Stimulated activated CD8-positive, alpha-beta memory T cell treated with anti-CD3 and anti-CD28 coated beads, Interleukin-4, amount 100 ng/mL, for 24 hours (primary cell): ENCODE measurements at regions not wholly inside any gene's neighbourhood (a gene's known extent, or its start where the extent isn't known, plus 50 kb on each side); places are given as distances from the start of the nearest gene placed in this dataset.

Source experiments
- DNase-seq: peaks from one replicate; pipeline ENCODE4 v3.0.0-alpha.2; 2020; ENCODE audit warnings: low read depth

DNA sequence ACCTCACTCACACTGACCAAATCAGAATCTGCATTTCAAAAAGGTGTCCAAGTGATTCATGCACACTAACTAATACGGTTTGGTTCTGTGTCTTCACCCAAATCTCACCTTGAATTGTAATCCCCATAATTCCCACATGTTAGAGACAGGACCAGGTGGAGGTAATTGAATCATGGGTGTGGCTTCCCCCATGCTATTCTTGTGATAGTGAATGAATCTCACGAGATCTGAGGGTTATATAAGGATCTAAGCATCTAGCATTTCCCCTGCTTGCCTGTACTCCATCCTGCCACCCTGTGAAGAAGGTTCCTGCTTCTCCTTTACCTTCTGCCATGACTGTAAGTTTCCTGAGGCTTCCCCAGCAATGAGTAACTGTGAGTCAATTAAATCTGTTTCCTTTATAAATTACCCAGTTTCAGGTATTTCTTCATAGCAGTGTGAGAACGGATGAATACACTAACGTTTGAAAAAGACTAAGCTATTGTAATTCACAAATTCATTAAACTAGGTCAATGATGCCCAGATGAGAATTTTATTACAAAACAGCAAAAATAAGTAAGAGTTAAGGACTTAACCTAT is 759.1 kb downstream of the GALC start:
- no peak for DNase-seq

DNA sequence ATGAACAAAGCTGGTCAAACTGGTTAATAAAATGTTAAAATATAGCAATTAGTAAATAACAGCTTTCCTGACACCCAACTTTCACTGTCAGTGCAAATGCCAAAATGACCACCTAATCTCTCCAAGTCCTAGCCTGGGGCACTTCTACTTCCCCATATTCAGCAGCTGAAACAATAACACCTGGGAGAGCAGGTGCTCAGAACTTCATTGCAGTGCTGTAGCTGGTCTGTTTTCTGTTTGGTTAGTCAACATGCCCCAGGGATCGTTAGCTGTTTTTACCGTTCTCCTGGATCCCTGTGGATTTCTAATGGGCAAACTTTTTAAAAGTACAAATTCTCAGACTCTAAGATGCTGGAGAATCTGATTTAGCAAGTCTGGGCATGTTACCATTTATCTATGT is 759.7 kb downstream of the GALC start:
- no peak for DNase-seq

DNA sequence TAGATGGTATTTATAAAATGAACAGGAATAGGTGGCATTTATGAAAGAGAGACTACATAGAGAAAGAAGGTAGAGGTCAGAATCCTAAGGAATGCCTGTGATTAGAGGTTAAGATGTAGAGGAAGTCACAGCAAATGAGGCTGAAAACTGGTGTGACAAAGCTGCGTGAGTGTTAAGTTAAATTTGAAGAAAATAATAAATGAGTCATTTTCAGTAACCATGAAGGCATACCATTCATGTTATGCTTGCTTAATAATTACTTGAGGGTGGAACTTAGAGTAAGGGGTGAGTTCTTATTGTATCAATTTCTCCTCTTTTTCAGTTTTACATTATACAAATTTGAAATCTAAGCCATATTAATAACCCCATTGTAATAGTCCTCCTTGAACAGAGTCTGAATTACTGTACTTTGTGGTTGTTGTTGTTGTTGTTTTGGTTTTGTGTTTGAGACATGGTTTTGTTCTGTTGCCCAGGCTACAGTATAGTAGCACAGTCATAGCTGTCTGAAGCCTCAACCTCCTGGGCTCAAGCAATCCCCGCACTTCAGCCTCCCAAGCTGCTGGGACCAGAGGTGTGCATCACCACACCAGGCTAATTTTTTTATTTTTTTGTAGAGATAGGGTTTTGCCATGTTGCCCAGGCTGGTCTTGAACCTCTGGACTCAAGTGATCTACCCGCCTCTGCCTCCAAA is 761.5 kb downstream of the GALC start:
- DNase-seq: no peak

DNA sequence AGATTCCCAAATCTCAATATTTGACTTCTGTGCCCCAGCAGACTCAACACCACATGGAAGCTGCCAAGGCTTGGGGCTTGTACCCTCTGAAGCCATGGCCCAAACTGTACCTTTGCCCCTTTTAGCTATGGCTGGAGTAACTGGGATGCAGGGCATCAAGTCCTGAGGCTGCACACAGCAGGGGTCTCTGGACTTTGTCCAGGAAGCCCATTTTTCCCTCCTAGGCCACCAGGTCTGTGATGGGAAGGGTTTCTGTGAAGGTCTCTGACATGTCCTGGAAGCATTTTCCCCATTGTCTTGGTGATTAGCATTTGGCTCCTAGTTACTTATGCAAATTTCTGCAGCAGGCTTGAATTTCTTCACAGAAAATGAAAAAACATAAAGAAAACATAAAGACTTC is 762.3 kb downstream of the GALC start:
- no peak for DNase-seq

DNA sequence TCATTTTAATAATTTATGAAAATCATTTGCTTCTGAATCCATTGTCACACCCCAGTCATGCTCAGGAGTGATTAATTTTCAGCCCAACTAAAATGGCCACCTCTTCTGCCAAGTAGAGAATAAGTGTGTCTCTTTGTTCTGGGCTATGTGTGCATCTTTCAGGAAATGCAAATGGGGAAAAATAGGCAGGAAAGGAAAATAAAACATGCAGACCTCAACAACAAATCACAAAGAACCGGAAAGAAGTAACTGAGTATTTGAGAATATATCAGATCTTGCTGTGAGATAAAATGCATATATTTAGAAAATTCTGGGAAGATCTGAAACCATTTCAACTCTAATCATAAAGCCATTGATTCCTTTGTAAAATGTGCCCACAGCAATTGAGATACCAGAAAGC is 763.9 kb downstream of the GALC start:
- no peak for DNase-seq

DNA sequence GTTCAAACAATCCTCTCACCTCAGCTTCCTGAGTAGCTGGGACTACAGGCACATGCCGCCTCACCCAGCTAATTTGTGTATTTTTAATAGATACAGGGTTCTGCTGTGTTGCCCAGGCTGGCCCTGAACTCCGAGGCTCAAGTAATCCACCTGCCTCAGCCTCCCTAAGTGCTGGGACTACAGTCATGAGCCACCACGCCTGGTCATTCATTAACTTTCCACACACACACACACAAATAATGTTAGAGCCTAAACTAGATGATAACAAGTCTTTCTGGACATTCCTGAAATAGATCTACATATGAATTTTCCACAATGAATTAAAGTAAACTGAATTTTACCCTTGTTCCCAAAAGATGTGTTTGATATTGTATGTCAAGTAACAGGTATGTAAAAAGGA is 776.0 kb downstream of the GALC start:
- no peak for DNase-seq

DNA sequence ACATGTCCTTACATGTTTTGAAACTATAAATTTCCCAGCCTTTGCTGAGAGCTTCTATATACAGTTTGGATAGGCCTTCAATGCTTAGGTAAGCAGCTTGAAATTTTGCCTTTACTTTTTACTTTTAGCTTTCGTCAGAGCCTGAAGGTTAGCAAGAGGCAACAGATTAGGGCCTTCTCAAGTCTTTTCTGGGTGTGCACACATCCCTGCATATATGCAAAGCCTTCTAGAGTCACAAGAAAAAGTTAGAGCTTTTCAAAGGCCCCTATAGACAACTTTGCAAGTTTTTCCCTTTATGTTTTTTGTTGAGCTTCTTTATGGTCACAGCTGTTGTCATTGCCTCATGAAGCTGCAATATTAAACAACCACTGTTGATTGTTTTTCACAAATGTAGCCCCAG is 778.4 kb downstream of the GALC start:
- no peak for DNase-seq

DNA sequence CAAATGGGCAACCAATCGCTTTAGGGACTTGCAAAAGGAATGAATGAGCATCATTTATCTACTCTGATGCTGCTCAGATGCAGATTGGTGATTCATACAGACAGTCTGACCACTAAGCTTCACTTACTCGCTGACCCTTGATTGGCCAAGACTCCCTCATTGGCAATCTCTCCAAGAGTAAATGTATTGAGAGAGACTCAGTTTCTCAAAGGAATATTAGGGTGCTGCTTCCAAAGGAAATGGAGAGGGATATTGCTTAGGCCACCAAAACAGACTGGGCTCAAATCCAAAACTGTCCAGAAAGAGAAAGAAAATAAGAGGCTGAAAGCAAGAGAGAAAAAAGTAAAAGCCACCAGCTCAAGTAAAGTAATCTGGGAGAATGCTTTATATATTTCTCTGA is 785.2 kb downstream of the GALC start:
- no peak for DNase-seq

DNA sequence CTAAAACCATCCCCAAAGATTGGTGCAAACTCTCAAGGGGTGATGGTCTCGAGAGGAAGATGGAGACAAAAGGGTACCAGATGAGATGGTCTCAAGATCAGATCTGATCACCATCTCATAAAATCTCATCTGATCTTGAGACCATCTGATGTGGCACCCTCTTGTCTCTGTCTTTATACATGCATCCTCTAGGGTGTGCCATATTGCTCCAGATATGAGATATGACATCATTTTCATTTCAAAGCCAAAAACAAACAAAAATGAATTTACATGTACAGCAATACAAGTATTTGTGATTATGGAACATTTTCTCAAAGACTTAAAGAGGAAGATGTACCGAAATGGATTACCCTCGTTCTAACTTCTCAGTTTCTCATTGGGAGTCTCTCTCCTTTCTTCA is 787.2 kb downstream of the GALC start:
- no peak for DNase-seq

DNA sequence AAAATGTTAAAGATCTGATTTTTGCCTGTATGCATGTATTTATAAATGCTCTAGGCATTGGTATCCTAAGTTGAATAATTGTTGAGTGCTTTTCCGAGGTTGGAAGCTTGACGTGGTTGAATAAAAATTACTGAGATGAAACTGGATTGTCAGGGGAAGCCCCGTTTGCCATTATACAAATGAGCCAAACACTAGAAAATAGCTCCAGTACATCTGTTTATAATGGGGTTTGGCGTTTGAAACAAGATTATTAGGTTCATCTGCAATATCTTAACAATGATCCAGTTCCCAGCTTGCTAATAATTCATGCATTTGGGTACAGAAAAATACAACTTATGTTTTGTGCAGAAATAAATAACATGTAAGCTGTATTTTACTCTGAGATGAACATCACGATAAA is 789.6 kb downstream of the GALC start:
- DNase-seq: no peak

DNA sequence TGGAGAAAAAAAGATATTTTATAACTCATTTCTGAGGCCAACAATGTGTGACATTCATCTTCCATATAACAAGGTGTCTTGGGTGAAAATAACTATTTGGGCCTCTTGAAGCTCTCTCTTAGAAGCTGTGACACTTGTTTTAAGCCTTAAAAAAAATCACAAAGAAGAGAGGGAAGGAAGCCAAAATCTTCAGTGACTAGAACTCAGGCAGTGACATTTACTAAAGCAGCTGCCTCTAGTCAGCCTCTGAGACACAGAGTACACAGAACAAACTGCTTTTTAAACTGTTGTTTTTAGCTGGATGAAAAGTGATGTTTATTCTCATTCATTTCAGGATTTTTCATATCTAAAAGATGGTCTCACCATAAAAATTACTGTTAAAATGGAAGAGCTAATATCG is 793.6 kb downstream of the GALC start:
- no peak for DNase-seq

DNA sequence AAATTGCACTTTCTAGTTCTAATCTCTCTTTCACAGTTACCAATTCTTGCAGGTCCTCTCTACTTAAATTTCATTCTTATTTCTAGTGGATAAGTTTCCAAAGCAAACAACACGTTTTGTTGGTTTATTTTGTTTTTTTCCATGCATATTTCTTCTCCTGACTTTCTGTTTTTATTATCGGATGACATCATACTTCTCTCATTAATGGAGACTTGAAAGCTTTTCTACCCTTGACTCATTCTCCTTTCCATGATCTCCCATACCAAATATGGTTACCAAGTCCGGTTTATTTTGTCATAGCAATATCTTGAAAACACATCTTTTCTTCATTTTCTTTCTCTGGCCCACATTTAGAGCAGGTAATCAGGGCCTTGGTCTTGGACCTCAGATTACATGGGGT is 796.5 kb downstream of the GALC start:
- no peak for DNase-seq

DNA sequence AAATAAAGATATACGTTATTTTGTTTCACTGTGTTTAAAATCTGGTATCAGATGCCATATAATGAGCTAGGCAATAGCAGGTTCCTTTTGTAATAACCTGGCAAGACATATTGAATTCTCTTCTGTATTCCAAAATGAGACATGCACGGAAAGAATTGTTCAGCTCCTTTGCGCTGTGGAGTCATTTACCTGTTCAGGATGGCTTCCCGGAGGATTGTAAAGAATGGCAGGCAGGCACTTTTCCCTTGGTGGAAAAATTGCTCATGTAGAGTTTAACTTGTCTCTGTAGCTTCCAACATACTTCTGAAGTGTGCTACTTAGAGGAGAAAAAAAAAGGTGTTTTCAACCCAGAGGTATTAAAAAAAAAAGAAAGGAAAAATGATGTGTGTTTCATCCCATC is 805.2 kb downstream of the GALC start:
- DNase-seq: no peak

DNA sequence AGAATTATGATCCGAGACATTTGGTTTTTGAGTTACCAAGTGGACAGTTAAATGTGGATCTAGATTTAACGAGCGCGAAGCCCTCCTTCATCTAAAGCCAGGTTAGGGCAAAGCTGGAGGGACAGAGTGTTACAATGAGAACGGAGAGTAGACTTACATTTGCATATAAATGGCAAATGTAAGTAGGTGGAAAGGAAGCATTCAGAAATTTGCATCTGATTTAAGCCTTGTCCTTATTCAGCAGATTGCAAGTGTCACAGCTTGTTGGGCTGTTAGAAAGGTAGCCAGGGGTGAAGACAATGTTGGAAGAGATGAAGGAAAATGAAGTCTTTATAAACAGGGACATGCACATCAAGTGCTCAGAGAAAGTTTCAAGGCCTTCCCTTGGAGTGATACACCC is 806.2 kb downstream of the GALC start:
- no peak for DNase-seq

DNA sequence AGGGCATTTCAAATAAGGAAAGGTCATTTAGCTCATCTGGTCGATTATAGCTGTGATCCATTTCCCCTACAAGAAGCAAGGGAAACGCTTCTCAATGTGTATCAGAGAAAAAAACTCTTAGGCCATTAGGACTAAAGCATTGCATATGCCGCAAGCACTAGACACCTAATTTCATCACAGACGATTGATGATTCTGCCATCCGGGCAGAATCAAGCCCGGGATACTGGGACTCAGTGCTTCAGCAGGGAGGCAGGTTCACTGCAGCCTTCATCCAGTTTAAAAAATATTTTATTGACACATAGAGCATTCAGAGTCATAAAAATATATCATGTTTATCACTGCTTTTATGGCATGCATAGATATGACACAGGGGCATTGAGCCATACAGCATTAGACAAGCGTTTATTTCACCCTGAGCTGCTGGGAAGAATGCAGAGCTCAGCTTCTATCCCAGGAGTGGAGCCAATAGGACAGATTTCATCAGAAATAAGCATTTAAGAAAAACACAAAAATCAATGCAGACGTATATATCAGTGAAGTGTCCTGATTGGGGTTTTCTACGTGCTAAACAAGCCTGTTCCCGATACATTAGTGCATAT is 806.9 kb downstream of the GALC start:
- DNase-seq: no peak

DNA sequence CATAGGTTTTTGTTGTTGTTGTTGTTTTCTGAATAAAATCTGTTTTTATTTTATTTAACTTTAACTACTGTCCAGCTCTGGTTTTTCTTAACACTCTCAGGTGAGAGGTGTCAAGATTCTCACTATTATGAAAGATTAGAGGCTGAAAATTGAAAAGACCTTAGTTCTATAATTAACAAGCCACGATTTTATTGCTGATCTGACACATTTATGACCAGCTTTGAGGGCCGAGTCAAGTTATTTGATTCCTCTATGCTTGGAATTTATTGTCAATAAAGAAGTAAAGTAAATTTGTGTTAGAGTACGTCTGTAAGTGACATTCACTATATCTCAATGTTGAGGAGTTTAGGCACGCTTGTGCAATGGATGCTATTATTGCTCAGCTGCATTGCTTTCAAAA is 808.8 kb downstream of the GALC start:
- no peak for DNase-seq

DNA sequence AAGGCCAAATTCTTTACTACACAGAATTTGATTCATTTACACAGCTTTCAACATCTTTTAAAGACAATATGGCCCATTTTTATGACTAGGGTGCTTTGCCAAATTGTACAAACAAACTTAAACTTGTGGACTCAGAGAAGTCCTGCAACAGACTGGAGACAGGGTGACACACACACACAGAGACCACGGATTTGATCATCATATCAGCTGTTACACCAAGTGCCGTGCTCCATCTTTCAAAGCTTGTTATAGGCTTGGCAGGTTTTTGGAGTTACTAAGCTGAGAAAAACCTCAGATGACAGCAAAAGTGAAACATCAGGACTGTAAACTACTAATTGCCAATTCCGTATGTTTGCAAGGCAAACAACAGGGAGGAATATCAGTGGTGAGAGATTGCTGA is 811.7 kb downstream of the GALC start:
- no peak for DNase-seq

DNA sequence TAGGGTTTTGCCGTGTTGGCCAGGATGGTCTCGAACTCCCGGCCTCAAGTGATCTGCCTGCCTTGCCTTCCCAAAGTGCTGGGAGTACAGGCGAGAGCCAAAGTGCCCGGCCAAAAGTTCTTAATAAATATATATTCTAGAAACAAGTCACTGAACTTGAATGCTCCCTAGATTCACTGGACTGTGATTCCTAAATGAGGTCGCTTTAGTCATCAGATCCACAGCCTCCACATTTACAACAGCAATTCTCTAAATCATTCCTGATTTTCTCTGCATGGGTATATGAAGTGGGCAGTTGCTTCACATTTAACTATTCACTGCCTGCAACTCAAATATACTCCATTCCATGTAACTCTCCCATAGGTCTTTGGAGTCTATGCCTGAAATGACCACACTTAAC is 813.0 kb downstream of the GALC start:
- DNase-seq: no peak

DNA sequence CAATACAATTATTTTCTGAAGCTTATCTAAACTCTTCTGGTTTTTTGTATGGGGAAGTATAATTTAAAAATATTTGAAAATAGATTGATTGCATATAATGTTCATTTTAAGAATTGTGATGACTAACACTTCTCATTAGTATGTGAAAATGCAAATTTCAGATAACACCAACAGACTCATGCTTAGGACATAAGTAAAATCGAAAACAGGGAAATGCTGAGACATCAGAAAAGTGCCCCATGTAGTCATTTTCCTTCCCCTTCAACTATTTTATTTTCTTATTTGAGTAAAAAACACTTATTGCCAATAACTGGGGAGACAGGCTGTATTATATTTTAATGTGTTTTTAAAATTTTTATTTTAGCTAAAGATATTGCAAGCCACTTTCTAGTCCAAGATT is 814.7 kb downstream of the GALC start:
- no peak for DNase-seq

DNA sequence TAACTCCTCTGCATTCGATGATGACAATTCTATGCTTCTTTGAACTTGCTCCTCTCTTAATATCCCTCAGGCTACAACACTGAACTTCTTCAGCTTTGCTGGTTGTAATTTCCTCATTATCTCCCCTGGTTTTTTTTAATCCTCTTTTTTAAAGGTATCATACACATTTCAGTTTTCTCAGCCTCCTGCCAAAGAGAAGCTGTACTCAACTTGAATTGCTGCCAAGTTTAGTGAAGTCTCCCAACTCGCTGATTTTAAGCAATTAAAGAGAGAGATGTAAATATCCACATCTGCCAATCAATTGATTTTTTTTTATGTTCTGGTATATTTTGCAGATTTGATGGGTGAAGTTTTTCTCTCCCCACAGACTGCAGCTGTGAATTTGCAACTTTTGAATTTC is 817.8 kb downstream of the GALC start:
- no peak for DNase-seq

DNA sequence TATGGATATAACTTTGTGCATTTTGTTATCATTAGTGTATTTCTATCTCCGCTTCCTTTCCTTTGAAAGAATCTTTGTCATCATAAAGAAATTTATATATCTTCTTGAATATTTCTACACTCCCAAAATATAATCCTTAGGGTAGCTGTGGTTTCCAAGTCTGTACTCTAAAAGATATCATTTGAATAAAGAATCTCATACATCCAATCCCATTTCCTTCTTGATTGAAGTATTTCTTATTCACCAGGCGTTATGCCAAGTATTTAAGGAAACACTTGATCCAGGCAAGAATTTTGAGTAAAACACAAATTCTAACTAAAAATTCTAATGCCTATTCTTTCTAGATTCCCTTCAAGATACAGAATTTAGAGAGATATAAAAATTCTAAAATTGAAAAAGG is 821.8 kb downstream of the GALC start:
- DNase-seq: no peak

DNA sequence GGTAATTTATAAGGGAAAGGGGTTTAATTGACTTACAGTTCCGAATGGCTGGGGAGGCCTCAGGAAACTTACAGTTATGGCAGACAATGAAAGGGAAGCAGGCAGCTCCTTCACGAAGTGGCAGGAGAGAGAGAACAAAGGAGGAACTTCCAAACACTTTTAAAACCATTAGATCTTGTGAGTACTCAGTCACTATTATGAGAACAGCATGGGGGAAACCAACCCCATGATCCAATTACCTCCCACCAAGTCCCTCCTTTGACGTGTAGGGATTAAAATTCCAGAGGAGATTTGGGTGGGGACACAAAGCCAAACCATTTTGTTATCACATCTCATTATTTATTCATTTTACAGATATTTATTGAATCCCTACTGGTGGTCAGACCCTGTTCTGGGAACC is 822.8 kb downstream of the GALC start:
- no peak for DNase-seq

DNA sequence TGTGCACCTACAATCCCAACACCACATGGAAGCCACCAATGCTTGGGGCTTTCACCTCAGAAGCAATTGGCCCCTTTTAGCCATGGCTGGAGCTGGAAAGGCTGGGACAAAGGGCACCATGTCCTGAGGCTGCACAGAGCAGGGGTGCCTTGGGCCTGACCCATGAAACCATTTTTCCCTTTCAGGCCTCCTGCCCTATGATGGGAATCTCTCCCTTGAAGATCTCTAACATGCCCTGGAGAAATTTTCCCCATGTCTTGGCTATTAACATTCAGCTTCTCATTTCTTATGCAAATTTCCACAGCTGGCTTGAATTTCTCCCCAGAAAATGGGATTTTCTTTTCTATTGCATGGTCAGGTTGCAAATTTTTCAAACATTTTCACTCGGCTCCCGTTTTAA is 823.6 kb downstream of the GALC start:
- DNase-seq: no peak

DNA sequence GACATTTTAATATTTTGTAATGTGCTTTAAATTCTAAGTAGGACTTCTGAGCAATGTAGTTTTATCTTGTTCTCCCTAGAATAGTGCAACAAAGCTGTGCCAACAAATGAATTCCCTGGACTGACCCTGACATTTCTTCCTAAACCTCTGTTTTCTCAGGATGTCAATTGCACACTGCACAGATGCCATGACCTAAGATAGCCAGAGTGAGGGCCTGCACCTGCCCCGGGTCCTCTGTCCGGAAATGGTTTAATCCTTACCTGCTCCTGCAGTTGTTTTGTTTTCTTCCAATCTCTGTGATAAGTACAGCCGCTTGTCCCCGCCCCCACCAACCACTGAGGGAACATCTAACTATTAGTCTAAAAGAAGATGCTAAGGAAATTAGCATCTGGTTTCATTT is 831.5 kb downstream of the GALC start:
- DNase-seq: no peak
